ENCODE measurements at regions not wholly inside any gene's neighbourhood (a gene's known extent, or its start where the extent isn't known, plus 50 kb on each side); places are given as distances from the start of the nearest gene placed in this dataset.
"Not testable (repeated sequence)": the region's sequence is repeated elsewhere in the genome, so short reads cannot be mapped to it uniquely, and the experiment has no call there.

DNA sequence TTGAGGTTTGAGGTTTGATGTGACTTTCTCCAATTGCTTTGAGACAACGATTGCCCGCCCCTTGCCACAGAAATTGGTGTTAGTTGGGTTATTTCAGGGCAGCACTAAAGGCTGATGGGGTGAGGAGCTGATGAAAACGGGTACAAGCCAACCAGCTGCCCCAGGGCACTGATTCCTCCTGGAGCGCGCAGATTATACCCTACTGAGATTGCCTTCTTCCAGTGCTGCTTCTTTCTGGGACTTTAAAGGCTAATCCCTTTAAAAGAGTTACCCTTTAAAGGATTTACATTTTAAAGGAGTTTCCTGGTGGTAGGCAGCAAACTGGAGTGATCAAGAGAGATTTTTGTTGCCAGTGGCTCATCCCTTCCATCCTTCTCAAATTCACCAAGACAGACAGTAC is 1903.3 kb downstream of the KHDRBS2 start:
- TF ChIP-seq, protein P1, sequence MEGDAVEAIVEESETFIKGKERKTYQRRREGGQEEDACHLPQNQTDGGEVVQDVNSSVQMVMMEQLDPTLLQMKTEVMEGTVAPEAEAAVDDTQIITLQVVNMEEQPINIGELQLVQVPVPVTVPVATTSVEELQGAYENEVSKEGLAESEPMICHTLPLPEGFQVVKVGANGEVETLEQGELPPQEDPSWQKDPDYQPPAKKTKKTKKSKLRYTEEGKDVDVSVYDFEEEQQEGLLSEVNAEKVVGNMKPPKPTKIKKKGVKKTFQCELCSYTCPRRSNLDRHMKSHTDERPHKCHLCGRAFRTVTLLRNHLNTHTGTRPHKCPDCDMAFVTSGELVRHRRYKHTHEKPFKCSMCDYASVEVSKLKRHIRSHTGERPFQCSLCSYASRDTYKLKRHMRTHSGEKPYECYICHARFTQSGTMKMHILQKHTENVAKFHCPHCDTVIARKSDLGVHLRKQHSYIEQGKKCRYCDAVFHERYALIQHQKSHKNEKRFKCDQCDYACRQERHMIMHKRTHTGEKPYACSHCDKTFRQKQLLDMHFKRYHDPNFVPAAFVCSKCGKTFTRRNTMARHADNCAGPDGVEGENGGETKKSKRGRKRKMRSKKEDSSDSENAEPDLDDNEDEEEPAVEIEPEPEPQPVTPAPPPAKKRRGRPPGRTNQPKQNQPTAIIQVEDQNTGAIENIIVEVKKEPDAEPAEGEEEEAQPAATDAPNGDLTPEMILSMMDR (tag by site-specific recombination; IDR thresholded peaks at IDR 0.05) = not testable (repeated sequence)
- TF ChIP-seq, protein P2, sequence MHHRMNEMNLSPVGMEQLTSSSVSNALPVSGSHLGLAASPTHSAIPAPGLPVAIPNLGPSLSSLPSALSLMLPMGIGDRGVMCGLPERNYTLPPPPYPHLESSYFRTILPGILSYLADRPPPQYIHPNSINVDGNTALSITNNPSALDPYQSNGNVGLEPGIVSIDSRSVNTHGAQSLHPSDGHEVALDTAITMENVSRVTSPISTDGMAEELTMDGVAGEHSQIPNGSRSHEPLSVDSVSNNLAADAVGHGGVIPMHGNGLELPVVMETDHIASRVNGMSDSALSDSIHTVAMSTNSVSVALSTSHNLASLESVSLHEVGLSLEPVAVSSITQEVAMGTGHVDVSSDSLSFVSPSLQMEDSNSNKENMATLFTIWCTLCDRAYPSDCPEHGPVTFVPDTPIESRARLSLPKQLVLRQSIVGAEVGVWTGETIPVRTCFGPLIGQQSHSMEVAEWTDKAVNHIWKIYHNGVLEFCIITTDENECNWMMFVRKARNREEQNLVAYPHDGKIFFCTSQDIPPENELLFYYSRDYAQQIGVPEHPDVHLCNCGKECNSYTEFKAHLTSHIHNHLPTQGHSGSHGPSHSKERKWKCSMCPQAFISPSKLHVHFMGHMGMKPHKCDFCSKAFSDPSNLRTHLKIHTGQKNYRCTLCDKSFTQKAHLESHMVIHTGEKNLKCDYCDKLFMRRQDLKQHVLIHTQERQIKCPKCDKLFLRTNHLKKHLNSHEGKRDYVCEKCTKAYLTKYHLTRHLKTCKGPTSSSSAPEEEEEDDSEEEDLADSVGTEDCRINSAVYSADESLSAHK (tag by site-specific recombination; IDR thresholded peaks at IDR 0.05) = not testable (repeated sequence)
- TF ChIP-seq YY1 (tag by site-specific recombination; IDR thresholded peaks at IDR 0.05); ZNF24 (tag by site-specific recombination; IDR thresholded peaks at IDR 0.05); ZNF658 (tag by site-specific recombination; IDR thresholded peaks at IDR 0.05); ZNF561 (tag by site-specific recombination; IDR thresholded peaks at IDR 0.05; ENCODE audit: borderline replicate concordance); ZNF423 (tag by site-specific recombination; IDR thresholded peaks at IDR 0.05); ZNF433 (tag by site-specific recombination; IDR thresholded peaks at IDR 0.05; ENCODE audit: low read depth); ZNF302 (tag by site-specific recombination; IDR thresholded peaks at IDR 0.05; ENCODE audit: low read depth); ZBTB21 (tag by site-specific recombination; IDR thresholded peaks at IDR 0.05); ZBTB48 (tag by site-specific recombination; IDR thresholded peaks at IDR 0.05): not testable (repeated sequence)
- TF ChIP-seq, protein P3, sequence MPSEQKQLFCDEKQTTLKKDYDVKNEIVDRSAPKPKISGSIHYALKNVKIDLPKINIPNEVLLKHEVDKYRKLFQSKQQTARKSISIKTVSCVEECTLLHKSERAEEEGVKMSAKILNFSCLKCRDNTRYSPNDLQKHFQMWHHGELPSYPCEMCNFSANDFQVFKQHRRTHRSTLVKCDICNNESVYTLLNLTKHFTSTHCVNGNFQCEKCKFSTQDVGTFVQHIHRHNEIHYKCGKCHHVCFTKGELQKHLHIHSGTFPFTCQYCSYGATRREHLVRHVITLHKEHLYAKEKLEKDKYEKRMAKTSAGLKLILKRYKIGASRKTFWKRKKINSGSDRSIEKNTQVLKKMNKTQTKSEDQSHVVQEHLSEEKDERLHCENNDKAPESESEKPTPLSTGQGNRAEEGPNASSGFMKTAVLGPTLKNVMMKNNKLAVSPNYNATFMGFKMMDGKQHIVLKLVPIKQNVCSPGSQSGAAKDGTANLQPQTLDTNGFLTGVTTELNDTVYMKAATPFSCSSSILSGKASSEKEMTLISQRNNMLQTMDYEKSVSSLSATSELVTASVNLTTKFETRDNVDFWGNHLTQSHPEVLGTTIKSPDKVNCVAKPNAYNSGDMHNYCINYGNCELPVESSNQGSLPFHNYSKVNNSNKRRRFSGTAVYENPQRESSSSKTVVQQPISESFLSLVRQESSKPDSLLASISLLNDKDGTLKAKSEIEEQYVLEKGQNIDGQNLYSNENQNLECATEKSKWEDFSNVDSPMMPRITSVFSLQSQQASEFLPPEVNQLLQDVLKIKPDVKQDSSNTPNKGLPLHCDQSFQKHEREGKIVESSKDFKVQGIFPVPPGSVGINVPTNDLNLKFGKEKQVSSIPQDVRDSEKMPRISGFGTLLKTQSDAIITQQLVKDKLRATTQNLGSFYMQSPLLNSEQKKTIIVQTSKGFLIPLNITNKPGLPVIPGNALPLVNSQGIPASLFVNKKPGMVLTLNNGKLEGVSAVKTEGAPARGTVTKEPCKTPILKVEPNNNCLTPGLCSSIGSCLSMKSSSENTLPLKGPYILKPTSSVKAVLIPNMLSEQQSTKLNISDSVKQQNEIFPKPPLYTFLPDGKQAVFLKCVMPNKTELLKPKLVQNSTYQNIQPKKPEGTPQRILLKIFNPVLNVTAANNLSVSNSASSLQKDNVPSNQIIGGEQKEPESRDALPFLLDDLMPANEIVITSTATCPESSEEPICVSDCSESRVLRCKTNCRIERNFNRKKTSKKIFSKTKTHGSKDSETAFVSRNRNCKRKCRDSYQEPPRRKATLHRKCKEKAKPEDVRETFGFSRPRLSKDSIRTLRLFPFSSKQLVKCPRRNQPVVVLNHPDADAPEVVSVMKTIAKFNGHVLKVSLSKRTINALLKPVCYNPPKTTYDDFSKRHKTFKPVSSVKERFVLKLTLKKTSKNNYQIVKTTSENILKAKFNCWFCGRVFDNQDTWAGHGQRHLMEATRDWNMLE (tag by site-specific recombination; conservative IDR thresholded peaks at IDR 0.05; ENCODE audit: low read depth) = not testable (repeated sequence)
- TF ChIP-seq, protein P4, sequence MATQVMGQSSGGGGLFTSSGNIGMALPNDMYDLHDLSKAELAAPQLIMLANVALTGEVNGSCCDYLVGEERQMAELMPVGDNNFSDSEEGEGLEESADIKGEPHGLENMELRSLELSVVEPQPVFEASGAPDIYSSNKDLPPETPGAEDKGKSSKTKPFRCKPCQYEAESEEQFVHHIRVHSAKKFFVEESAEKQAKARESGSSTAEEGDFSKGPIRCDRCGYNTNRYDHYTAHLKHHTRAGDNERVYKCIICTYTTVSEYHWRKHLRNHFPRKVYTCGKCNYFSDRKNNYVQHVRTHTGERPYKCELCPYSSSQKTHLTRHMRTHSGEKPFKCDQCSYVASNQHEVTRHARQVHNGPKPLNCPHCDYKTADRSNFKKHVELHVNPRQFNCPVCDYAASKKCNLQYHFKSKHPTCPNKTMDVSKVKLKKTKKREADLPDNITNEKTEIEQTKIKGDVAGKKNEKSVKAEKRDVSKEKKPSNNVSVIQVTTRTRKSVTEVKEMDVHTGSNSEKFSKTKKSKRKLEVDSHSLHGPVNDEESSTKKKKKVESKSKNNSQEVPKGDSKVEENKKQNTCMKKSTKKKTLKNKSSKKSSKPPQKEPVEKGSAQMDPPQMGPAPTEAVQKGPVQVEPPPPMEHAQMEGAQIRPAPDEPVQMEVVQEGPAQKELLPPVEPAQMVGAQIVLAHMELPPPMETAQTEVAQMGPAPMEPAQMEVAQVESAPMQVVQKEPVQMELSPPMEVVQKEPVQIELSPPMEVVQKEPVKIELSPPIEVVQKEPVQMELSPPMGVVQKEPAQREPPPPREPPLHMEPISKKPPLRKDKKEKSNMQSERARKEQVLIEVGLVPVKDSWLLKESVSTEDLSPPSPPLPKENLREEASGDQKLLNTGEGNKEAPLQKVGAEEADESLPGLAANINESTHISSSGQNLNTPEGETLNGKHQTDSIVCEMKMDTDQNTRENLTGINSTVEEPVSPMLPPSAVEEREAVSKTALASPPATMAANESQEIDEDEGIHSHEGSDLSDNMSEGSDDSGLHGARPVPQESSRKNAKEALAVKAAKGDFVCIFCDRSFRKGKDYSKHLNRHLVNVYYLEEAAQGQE (tag by site-specific recombination; IDR thresholded peaks at IDR 0.05) = not testable (repeated sequence)
- TF ChIP-seq, protein P5, sequence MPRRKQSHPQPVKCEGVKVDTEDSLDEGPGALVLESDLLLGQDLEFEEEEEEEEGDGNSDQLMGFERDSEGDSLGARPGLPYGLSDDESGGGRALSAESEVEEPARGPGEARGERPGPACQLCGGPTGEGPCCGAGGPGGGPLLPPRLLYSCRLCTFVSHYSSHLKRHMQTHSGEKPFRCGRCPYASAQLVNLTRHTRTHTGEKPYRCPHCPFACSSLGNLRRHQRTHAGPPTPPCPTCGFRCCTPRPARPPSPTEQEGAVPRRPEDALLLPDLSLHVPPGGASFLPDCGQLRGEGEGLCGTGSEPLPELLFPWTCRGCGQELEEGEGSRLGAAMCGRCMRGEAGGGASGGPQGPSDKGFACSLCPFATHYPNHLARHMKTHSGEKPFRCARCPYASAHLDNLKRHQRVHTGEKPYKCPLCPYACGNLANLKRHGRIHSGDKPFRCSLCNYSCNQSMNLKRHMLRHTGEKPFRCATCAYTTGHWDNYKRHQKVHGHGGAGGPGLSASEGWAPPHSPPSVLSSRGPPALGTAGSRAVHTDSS (tag by site-specific recombination; IDR thresholded peaks at IDR 0.05) = not testable (repeated sequence)
